ENCODE measurements at regions not wholly inside any gene's neighbourhood (a gene's known extent, or its start where the extent isn't known, plus 50 kb on each side); places are given as distances from the start of the nearest gene placed in this dataset.

DNA sequence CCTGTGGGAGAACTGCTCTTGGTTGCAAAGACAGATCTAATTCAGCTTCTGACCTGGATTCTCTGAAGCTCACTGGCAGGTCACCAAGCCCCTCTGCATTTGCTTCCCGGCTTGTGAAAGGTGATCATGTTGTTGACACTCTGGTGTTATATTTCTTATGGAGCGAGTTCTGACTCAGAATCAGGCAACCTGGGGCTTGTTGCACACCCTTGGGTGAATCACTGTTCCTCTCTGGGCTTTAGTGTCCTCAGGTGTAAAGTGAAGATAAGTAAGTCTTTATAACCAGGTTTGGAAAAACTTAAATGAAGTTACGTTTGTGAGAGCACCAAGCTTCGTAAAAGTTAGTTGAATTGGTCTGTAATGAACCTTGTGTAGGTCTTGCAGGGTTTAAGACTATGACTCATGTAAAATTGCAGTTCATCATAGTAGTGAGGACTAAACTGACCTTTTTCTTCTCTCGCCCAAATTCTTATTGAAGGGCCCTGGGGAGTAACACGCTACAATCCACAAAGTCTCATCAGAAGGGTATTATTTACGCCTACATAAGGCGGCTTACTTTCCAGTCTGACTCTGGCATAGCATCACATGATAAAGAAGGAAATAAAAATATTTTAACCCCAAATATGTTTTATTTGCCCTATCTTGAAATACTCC is 218.6 kb downstream of the TMEM38B start:
- no peak for DNase-seq (ENCODE audit: low read depth)

DNA sequence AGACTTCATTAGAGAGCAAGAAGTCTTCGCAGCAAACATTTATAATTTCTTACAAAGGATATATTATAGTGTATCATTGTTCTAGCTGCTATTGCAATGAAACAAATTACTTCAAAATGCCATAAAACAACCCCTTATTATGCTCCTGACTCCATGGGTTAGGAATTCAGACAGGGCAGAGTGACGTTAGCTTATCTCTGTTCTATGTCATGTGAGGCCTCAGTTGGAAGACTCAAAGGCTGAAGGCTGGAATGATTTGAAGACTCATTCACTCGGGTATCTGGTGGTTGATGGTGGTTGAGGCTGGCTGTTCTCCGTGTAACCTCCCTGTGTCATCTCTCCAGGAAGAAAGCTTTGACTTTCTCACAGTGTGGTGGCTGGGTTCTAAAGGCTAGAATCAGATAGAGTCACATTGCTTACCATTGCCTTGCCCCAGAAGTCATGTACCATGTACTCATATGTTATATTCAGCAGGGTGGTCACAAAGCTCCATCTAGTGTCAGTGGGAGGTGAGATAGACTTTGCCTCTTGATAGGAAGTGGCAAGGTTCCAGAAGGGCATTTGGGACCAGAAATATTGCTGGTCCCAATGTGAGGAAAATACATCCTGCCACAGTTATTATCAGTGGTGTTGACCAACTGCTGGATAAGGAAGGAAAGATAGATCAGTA is 226.9 kb downstream of the TMEM38B start:
- no peak for DNase-seq (ENCODE audit: low read depth)

DNA sequence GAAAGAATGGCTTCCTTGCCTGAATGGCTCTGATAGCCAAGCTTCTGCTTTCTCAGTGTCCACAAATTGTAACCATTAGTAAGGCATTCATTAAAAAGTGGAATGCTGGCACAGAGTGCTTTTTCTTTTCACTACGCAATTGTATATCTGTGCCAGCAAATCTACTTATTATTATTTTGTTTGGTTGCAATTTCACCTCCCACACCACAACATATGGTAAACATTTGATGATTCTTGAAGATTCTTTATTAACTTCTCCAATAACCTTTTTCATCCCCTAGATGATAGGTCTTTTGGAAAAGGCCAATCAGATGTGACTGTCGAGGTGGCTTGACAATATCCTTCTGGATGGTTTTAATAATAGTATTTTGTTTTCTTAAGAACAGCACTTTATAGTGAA is 234.1 kb downstream of the TMEM38B start:
- DNase-seq (ENCODE audit: low read depth): no peak

DNA sequence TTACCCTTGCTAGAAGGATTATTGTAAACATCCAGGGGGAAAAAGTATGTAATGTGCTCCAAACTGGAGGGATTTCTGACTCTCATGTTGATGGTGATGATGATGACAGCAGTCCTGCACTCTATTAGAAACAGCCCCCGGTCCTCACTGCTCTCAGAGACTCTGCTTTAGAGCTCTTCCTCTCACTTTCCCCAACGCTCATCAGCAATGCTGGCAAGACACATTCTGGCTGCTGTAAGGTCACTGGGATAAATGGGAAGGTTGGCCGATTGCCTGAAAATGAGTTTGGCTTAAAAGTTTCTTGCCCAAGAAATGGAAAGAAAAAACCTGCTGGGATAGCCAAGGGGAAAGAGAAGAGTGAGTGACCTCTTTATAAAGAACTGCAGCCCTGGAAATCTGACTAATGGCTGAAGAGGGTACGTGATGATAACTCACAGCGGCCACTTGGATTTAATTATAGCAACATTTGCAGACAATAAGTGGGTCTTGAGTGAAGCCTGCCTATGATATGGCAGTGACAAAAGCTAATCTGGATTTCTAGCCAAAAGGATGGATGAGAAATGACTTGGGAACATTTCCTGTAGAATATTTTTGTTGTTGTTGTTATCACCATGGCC is 235.8 kb downstream of the TMEM38B start:
- DNase-seq (ENCODE audit: low read depth): no peak

DNA sequence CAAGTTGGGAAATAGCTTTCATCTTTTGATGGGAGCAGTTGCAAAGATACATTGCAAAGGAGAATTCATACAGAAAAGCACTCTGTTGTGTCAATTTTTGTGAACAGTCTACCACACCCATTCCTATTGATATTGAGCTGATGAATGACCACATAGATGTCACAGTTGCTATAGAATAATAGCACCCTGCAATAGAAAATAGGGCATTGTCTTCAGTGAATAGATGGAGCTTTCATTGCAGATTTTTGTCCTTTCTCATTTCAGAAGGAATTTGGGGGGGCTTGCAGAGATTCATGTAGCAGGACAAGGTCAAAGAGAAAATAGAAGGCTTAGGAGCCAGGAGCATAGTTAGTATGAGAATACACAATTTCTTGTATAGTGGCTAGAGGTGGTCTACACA is 237.9 kb downstream of the TMEM38B start:
- no peak for DNase-seq (ENCODE audit: low read depth)

- no peak for DNase-seq (ENCODE audit: low read depth)
These were observed 256.1 kb downstream of the TMEM38B start for GRCh38 chr9:105950448-105950847.

DNA sequence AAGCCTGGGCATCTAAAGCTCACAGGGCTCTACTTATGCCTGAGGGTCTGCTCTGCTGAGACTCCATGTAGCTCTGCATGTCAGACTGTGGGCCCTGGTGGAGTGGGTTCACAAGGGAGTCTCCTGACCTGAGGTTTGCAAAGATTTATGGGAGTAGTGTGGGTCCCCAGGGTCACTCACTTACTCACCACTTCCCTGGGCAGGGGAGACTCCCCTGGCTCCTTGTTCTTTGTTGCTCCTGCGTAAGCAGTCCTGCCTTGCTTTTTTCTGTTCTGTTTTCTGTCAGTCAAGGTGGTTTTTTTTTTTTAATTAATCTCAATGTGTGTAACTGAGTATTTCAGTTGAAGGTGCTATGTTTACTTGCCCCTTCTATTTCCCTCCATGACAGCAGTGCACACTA is 256.6 kb downstream of the TMEM38B start:
- DNase-seq (ENCODE audit: low read depth): no peak

DNA sequence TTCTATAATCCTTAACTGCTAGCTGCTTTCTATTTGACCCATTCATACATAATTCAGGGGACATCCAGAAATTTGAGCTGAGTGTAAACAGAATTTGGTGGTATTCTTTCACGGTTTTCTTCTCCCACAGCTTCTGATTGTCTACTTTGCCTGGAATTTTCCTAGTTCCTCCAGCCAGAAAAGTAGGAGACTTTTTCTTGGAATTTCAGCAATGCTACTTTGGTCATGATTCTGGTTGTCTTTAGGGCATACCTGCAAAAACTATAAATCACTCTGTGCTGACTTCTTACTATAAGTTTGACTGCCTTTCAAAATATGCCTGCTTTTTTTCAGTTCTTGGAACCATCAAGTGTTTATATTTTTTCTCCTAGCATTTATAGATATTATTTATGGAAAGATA is 260.2 kb downstream of the TMEM38B start:
- no peak for DNase-seq (ENCODE audit: low read depth)

- DNase-seq (ENCODE audit: low read depth): no peak
These were observed 263.5 kb downstream of the TMEM38B start for GRCh38 chr9:105957830-105958229.

DNA sequence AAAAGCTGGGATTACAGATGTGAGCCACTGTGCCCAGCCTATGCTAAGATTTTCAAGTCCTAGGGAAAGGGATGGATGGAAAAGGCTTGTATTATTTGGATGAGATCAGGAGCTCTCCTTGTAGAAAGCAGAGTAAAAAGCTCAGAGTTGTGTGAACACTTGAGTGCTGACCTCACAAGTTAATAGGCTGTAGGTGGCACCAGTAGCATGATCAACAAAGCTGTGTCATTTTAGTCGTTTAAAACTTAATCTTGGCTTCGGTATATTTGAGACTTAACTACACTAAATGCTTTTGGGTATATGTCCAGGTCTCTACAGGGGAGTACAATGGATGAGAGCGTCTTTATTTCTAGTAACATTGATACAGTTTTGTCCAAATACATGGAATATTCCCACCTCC is 264.2 kb downstream of the TMEM38B start:
- no peak for DNase-seq (ENCODE audit: low read depth)

DNA sequence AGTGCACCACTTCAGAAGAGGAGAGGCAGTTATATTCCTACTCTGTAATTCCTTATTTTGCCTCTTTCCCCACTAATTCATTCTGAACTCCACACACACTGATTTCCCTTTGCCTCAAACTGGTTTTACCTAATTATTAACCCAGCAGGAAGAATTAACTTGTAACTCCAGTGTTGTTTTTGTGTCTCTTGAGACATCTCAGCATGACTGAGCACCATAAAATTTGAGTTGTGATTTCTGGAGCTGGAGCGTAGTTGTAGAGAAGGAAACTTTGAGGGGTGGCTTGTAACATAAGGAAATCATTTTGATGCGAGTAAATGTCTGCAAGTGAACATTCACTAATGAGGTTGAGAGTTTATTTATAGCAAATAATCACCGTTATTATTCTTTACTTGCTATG is 265.2 kb downstream of the TMEM38B start:
- no peak for DNase-seq (ENCODE audit: low read depth)

DNA sequence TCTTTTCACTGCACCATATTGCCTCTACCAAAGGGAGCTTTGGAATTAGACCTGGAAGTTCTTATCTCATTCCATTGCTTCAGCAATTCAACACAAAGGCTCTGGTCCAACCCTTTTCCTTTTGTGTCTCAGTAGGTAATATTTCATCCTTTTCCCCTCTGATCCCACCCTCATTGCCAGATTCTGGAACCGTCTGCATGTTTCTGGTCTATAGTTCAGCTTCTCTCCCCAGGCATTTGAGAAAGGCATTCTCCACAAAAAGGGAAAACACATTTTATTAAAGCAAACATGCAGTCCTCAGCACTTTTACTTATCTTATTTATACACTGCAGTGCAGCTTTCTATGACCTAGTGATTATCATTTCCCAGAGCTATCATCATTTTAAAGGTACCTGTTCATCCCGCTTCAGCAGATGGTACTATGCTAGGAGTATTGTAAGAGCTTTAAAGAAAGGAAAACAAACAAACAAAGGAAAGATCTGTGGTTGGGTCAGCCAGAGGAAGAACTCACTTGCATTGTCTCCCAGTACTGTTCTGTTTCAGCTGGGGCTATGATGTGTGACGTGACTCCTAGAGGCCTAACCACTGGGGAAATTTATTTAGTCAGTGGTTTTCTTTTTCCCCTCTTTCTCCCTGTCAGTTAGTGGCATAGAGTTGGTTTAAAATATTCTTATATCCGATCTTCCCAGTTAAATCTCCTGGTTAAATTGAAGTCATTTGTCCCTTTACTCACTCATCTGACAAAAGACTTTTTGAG is 269.2 kb downstream of the TMEM38B start:
- DNase-seq (ENCODE audit: low read depth): no peak

DNA sequence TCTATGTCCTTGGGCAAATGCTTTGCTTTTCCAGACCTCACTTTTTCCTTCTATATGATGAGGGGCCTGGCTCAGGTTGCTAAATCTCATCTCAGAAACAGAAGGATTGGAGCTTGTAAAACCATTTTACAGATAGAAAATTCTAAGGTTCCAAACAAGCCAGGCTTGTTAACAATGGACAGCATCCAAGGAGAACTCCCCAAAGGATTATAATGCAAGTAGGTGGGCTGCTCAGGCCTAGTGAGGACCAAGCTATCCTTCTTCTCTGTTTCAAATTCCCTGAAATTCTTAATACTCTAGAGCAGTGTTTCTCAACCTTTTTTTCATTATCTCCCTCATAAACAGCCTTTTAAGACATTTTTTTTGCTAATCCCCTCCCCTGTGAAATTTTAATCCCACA is 269.8 kb downstream of the TMEM38B start:
- no peak for DNase-seq (ENCODE audit: low read depth)

GRCh38 chr9:105966834-105967233 is 272.5 kb downstream of the TMEM38B start:
- DNase-seq (ENCODE audit: low read depth): no peak

- DNase-seq (ENCODE audit: low read depth): no peak
These were observed 272.9 kb downstream of the TMEM38B start for GRCh38 chr9:105967248-105967647.

GRCh38 chr9:105967797-105968196 is 273.5 kb downstream of the TMEM38B start:
- DNase-seq (ENCODE audit: low read depth): no peak

- no peak for DNase-seq (ENCODE audit: low read depth)
These were observed 274.6 kb downstream of the TMEM38B start for GRCh38 chr9:105968811-105969466.

- DNase-seq (ENCODE audit: low read depth): no peak
These were observed 275.3 kb downstream of the TMEM38B start for GRCh38 chr9:105969636-105970035.

DNA sequence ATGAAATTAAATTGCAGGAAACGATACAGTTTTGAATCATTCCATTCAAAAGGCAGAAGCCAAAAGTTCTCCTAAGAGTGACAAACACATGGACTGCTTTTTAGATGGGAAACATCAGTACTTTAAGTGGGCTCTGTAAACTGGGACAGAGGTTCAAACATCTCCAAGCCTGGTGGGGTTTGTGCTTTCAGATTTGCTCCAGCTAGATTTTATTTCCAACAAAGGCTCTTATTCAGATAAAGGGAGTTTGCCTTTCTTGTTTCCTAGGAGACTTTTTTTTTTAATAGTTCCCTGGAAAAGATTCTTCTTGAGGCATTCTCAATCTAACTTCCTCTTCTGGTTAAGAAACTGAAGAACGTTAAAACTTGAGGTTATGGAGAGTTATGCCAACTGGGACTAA is 277.6 kb downstream of the TMEM38B start:
- no peak for DNase-seq (ENCODE audit: low read depth)

DNA sequence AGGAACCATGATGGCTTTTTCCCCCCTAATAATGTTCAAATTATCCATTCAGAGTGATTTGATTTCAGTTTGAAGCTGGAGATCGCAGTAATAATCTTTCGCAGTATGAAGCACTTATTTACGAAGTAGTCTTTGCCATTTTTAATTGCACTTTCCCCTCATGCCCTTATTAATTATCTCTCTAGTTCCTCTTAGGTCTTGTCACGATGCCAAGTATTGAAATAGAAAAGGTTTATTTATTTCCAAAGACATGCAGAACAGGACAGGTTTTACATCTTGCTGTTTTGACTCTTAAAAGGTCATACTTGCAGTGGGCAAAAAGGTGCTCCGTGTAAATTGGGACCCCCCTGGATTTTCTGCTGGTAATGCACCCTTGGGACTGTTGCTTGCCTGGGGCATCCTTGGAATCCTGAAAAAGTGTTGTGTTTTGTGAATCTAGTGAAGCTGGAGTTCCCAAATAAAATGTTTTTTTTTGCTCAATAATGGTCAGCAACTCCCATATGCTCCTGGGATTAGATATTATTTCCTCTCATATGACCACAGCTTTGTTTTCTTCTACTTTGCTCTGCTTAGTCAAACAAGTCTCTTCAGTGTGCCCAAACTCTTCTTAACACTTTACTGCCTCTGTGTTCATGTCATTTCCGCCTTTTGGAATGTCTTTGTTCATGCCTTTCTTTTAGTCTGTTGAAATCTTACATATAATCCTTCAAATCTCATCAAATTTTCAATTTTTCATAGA is 278.3 kb downstream of the TMEM38B start:
- no peak for DNase-seq (ENCODE audit: low read depth)

DNA sequence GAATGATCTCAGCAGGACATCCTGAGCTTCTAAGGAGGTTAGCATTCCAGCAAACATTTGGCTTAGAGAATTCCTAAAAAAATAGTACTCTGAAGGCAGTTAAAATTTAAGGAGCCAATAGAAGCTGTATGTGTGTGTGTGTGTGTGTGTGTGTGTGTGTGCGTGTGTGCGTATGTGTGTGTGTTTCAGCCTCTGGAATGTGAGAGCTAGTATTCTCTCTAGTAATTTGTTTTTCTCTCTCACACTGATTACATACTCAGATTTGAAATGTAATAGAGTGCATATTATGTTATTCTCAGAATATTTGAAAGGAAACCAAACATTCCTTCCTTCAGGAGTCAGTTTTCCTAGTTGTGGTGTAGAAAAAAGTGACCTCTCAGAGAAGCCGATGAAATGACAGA is 279.6 kb downstream of the TMEM38B start:
- no peak for DNase-seq (ENCODE audit: low read depth)
